GM21529 (cell line): ENCODE measurements at regions not wholly inside any gene's neighbourhood (a gene's known extent, or its start where the extent isn't known, plus 50 kb on each side); places are given as distances from the start of the nearest gene placed in this dataset.
"Not testable (repeated sequence)": the region's sequence is repeated elsewhere in the genome, so short reads cannot be mapped to it uniquely, and the experiment has no call there.

Source experiments
- ATAC-seq: cut with Tn5 transposase; IDR thresholded peaks from one replicate; pipeline ENCODE4 v1.9.1; 2021; ENCODE audit not compliant: unreplicated experiment

- no peak for ATAC-seq
These were observed 146.3 kb upstream of the TRIM24 start for GRCh38 chr7:138313829-138314178.

GRCh38 chr7:138316421-138317043 is 143.5 kb upstream of the TRIM24 start:
- ATAC-seq: peak; percentile 99

- no peak for ATAC-seq
These were observed 142.9 kb upstream of the TRIM24 start for GRCh38 chr7:138317044-138317596.

- no peak for ATAC-seq
These were observed 135.1 kb upstream of the TRIM24 start for GRCh38 chr7:138324941-138325340.

- no peak for ATAC-seq
These were observed 134.6 kb upstream of the TRIM24 start for GRCh38 chr7:138325434-138325833.

- no peak for ATAC-seq
These were observed 131.8 kb upstream of the TRIM24 start for GRCh38 chr7:138328215-138328614.

GRCh38 chr7:138332850-138333249 is 127.2 kb upstream of the TRIM24 start:
- not testable (repeated sequence) for ATAC-seq

GRCh38 chr7:138338361-138338760 is 121.7 kb upstream of the TRIM24 start:
- no peak for ATAC-seq

GRCh38 chr7:138339229-138339628 is 120.8 kb upstream of the TRIM24 start:
- ATAC-seq: not testable (repeated sequence)

GRCh38 chr7:138342990-138343389 is 117.1 kb upstream of the TRIM24 start:
- no peak for ATAC-seq

- no peak for ATAC-seq
These were observed 114.5 kb upstream of the TRIM24 start for GRCh38 chr7:138345567-138345966.

- ATAC-seq: no peak
These were observed 113.1 kb upstream of the TRIM24 start for GRCh38 chr7:138346975-138347374.

- no peak for ATAC-seq
These were observed 110.0 kb upstream of the TRIM24 start for GRCh38 chr7:138349841-138350700.

- ATAC-seq: no peak
These were observed 109.2 kb upstream of the TRIM24 start for GRCh38 chr7:138350701-138351357.

- ATAC-seq: no peak
These were observed 107.2 kb upstream of the TRIM24 start for GRCh38 chr7:138352570-138353461.

- ATAC-seq: no peak
These were observed 106.0 kb upstream of the TRIM24 start for GRCh38 chr7:138354066-138354465.

GRCh38 chr7:138355254-138355653 is 104.8 kb upstream of the TRIM24 start:
- no peak for ATAC-seq

- no peak for ATAC-seq
These were observed 101.2 kb upstream of the TRIM24 start for GRCh38 chr7:138358850-138359341.

- ATAC-seq: no peak
These were observed 100.0 kb upstream of the TRIM24 start for GRCh38 chr7:138359870-138360559.

GRCh38 chr7:138363721-138364120 is 96.3 kb upstream of the TRIM24 start:
- ATAC-seq: no peak
